ENCODE measurements at regions not wholly inside any gene's neighbourhood (a gene's known extent, or its start where the extent isn't known, plus 50 kb on each side); places are given as distances from the start of the nearest gene placed in this dataset.

DNA sequence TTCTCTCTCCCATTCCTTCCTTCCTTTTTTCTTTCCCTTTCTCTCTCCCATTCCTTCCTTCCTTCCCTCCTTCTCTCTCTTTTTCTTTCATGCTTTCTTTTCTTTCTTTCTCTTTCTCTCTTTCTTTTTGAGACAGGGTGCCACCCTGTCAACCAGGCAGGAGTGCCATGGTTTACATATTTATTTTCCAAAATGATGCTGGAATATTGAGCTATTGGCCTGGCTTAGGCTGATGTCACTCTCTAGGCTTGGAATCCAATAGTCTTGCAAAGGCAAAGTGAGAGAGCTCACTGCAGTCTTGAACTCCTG lies 159.1 kb downstream of the BAMBI start:
- Histone ChIP-seq H4K20me1 (ENCODE audit: control insufficient read depth, insufficient read depth, low read depth, low read length) (no peaks in the 10 kb centered on the region), H3K4me1 (ENCODE audit: control insufficient read depth, low read length) (no peaks in the 10 kb centered on the region), H3K9me2 (replicated peaks; ENCODE audit: control insufficient read depth, low read length) (no peaks in the 10 kb centered on the region), H3K4me2 (ENCODE audit: low read length) (no peak overlapping the region), H3K27ac (ENCODE audit: low read depth, low read length) (no peak overlapping the region), H3K4me3 (ENCODE audit: low read length) (no peak overlapping the region), H3K27me3 (ENCODE audit: control insufficient read depth, low read length) (no peaks in the 10 kb centered on the region), H3F3A (ENCODE audit: control insufficient read depth, insufficient read depth) (no peaks in the 10 kb centered on the region), H3K36me3 (ENCODE audit: control insufficient read depth, low read length) (no peaks in the 10 kb centered on the region), H3K79me2 (ENCODE audit: control insufficient read depth, low read length) (no peaks in the 10 kb centered on the region), H3K9me3 (ENCODE audit: control insufficient read depth, insufficient read depth, low read length) (no peaks in the 10 kb centered on the region)
- TF ChIP-seq, protein P1, sequence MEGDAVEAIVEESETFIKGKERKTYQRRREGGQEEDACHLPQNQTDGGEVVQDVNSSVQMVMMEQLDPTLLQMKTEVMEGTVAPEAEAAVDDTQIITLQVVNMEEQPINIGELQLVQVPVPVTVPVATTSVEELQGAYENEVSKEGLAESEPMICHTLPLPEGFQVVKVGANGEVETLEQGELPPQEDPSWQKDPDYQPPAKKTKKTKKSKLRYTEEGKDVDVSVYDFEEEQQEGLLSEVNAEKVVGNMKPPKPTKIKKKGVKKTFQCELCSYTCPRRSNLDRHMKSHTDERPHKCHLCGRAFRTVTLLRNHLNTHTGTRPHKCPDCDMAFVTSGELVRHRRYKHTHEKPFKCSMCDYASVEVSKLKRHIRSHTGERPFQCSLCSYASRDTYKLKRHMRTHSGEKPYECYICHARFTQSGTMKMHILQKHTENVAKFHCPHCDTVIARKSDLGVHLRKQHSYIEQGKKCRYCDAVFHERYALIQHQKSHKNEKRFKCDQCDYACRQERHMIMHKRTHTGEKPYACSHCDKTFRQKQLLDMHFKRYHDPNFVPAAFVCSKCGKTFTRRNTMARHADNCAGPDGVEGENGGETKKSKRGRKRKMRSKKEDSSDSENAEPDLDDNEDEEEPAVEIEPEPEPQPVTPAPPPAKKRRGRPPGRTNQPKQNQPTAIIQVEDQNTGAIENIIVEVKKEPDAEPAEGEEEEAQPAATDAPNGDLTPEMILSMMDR (IDR thresholded peaks at IDR 0.05; ENCODE audit: low read depth, low read length, poor library complexity, severe bottlenecking) = no peak
- no peak for TF ChIP-seq EZH2phosphoT487 (IDR thresholded peaks at IDR 0.05; ENCODE audit: borderline replicate concordance, low read length)

DNA sequence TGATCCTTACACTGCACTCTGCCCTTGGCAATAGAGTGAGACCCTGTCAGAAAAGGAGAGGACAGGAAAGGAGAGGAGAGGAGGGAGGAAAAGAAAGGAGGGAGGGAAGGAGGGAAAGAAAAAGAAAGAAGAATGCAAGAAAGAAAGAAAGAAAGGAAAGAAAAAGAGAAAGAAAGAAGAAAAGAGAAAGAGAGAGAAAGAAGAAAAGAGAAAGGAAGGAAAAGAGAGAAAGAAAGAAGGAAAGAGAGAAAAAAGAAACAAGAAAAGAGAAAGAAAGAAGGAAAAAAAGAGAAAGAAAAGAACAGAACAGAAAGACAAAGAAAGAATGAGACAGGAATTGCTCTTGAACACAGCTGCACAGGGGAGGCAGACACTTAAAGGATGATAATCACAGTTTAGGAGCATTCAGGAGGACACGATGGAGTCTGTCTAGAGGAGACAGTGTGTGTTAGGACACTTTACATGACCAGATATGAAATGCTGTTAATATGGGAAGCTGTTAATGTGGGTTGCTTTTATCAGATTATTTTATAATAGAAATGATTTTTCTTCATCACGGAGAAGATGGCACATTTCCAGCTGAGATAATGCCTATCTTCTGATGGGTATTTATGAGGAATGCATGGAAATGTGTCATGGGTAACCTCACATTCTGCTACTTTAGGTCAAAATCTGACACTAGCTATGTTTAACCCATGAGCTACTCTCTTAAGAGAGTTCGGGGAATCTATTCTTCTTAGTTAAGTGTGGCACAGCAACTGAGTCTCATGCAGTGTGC lies 160.5 kb downstream of the BAMBI start:
- Histone ChIP-seq H3K27me3 (ENCODE audit: control insufficient read depth, low read length) (no peaks in the 10 kb centered on the region), H3K4me1 (ENCODE audit: control insufficient read depth, low read length) (no peaks in the 10 kb centered on the region), H3F3A (ENCODE audit: control insufficient read depth, insufficient read depth) (no peaks in the 10 kb centered on the region), H3K4me2 (ENCODE audit: low read length) (no peak overlapping the region), H3K4me3 (ENCODE audit: low read length) (no peak overlapping the region), H3K36me3 (ENCODE audit: control insufficient read depth, low read length) (no peaks in the 10 kb centered on the region), H3K9me3 (ENCODE audit: control insufficient read depth, insufficient read depth, low read length) (no peaks in the 10 kb centered on the region), H4K20me1 (ENCODE audit: control insufficient read depth, insufficient read depth, low read depth, low read length) (no peaks in the 10 kb centered on the region), H3K79me2 (ENCODE audit: control insufficient read depth, low read length) (no peaks in the 10 kb centered on the region), H3K27ac (ENCODE audit: low read depth, low read length) (no peak overlapping the region), H3K9me2 (replicated peaks; ENCODE audit: control insufficient read depth, low read length) (no peaks in the 10 kb centered on the region)
- TF ChIP-seq EZH2phosphoT487 (IDR thresholded peaks at IDR 0.05; ENCODE audit: borderline replicate concordance, low read length) = no peak
- TF ChIP-seq, protein P1 (IDR thresholded peaks at IDR 0.05; ENCODE audit: low read depth, low read length, poor library complexity, severe bottlenecking) = no peak

DNA sequence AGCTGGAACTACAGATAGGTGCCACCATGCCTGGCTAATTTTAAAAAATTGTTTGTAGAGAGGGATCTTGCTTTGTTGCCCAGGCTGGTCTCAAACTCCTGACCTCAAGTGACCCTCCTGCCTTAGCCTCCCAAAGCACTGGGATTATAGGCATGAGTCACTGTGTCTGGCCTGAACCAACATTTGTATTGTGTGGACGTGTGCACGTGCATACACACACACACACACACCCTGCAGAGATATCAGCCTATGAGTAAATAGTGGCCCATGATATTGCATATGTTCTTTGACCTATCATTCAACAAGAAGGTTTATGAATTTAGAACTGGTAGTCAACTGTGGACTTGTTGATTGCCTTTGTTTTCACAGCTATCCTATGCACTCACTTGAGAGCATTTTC lies 161.6 kb downstream of the BAMBI start:
- no peaks in the 10 kb centered on the region for H3K4me1 ChIP-seq (ENCODE audit: control insufficient read depth, low read length)
- no peaks in the 10 kb centered on the region for H3F3A ChIP-seq (ENCODE audit: control insufficient read depth, insufficient read depth)
- no peaks in the 10 kb centered on the region for H3K27me3 ChIP-seq (ENCODE audit: control insufficient read depth, low read length)
- TF ChIP-seq EZH2phosphoT487 (IDR thresholded peaks at IDR 0.05; ENCODE audit: borderline replicate concordance, low read length) = no peak
- TF ChIP-seq, protein P1 (IDR thresholded peaks at IDR 0.05; ENCODE audit: low read depth, low read length, poor library complexity, severe bottlenecking) = no peak
- H3K4me3 ChIP-seq (ENCODE audit: low read length) = no peak overlapping the region
- H3K79me2 ChIP-seq (ENCODE audit: control insufficient read depth, low read length) = no peaks in the 10 kb centered on the region
- H3K9me3 ChIP-seq (ENCODE audit: control insufficient read depth, insufficient read depth, low read length) = no peaks in the 10 kb centered on the region
- H3K4me2 ChIP-seq (ENCODE audit: low read length) = no peak overlapping the region
- no peak overlapping the region for H3K27ac ChIP-seq (ENCODE audit: low read depth, low read length)
- H3K36me3 ChIP-seq (ENCODE audit: control insufficient read depth, low read length) = no peaks in the 10 kb centered on the region
- H3K9me2 ChIP-seq (replicated peaks; ENCODE audit: control insufficient read depth, low read length) = no peaks in the 10 kb centered on the region
- H4K20me1 ChIP-seq (ENCODE audit: control insufficient read depth, insufficient read depth, low read depth, low read length) = no peaks in the 10 kb centered on the region

Data from DOHH2 (cell line).